COLO829 (cell line): ENCODE measurements at regions not wholly inside any gene's neighbourhood (a gene's known extent, or its start where the extent isn't known, plus 50 kb on each side); places are given as distances from the start of the nearest gene placed in this dataset.

Experiments used
- DNase-seq: peaks from one replicate; pipeline ENCODE4 v3.0.0; 2012; ENCODE audit warnings: low spot score

DNA sequence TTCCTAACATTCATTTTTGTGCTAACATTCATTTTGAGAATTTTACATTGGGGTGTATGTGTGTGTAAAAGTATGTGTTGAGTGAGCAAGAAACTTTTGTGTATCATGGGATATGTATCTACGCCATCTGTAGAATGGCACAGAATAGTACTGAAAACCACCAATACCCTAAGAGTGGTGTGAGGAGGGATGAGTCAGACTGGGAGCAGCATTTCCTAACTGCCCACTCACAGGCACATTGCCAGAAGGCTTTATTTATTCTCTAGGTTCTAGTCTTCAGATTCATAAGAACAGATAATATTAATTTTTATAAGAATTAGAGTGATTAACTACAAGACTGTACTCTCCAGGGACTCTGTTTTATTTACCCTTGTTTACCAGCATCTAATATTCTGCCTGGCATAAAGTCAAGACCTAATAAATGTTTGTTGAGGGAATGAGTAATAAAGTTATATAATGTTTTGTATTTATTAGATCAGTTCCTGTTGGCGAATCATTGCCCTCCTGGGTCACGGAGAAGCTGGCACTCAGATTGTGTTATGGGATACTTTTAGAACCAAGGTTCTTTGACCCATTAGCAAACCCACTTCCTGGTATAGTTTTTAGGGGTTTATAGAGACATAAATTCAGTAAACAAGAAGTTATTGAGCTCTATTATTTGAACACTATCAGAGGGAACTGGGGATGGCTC, 159.1 kb upstream of the PPP2R2B start:
- peak; percentile 35 for DNase-seq

DNA sequence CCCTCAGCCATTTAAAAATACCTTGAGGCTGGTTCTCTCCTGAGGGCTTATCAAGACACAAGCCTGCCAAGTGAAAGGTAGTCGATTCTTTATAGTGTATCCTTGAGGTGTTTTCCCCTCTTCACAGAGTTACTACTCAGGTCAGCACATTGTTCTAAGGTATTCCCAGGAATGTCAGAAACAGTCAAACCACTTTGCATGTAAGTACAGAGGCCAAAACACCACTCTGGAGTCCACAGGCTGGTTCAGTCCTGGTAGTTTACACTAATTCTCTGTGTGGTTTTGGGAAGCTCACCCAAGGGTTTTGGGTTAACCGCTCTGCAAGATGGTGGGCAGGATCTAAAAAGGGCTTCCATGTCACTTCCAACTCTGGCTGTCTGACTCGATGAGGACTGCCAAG, 162.3 kb upstream of the PPP2R2B start:
- no peak for DNase-seq

DNA sequence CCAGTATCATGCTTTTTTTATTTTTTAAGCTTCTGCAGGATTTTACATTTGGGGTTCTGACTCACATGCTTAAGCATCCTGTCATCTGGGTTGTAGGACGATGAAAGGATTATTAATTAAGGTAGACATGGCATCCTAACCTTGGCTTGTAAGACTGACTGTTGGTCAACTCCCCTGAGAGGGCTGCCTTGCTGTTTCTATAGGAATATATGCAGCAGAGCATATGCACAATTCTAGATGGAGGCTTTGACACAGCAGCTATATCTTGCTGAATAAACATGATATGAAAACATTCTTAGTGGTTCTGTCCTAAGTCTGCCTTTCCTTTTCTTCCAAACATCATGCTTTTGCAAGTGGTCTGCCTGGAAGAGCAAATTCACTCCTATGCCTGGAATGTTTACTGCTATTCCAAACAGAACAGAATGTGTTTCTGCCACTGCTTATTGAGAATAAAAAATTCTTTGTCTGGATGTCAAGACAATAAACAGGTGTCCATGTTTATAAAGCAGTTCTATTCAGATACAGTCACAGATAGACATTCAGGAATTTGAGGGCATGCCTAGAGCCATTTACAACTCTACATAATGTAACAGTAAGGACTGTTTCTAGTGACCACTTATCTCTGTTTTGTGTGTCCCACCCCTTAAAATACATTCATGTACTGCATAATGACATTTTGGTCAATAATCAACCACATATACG, 166.2 kb upstream of the PPP2R2B start:
- DNase-seq = no peak

DNA sequence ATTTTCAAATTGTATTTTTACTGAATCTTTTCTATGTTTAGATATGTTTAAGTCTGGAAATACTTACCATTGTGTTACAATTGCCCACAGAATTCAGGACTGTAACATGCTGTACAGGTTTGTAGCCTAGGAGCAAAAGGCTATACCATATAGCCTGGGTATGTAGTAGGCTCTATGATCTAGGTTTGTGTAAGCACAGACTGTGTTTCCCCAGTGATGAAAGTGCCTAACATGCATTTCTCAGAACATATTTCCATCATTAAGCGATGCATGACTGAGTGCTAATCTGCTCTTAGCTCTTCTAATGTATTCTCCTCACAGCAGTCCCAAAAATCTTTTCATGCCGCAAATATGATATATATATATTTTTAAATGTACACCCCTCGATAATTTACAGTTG, 166.7 kb upstream of the PPP2R2B start:
- DNase-seq = no peak

DNA sequence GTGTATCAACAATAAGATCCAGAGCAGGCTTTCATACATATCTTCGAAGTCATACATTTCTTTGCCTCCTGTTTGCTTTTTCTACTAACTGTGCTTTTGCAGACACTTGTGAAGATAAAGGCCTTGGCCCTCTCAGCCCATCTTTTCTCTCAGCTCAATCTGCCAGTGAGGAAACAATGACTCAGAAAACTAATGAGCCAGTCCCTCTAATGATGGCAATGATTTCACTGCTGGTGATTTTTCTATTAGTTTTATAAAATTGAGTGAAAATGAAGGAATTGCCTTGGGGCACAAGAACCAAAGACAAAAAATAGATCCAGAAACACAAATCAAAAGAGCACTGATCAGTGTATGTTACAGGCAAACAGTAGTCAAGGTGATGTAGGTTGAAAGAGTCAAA, 167.7 kb upstream of the PPP2R2B start:
- DNase-seq = no peak

DNA sequence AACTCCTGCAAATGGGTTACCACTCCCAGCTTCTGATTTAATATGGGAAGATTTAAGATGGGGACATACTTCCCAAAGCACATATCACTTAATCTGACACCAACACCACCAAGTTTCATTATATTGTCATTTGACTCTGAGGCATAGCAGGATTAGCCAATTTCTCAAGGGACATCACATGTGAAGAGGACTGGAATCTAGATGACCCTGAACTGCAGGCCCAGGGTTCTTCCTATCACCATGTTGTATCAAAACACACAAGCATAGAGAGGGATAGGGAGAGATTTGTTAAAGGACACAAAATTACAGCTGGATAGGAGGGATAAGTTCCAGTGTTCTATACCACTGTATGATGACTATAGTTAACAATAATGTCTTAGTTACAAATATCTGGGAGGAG, 168.3 kb upstream of the PPP2R2B start:
- no peak for DNase-seq

DNA sequence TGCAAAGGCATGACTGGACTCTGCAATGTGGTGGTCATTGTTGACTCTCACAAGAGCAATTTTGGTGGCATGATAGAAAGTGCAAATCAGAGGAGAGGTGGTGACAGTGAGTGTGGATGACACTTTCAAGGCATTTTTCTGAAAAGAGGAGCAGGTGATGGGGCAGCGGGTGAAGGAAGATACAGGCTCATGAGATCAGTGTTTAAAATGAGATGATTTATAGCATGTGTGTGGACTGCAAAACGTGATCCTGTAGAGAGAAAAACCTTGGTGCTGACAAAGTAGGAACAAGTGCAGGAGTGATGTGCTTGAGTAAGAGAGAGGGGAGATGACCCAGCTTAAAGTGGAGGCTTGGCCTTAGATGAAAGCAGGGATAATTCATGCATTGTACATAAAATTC, 171.2 kb upstream of the PPP2R2B start:
- DNase-seq = no peak

DNA sequence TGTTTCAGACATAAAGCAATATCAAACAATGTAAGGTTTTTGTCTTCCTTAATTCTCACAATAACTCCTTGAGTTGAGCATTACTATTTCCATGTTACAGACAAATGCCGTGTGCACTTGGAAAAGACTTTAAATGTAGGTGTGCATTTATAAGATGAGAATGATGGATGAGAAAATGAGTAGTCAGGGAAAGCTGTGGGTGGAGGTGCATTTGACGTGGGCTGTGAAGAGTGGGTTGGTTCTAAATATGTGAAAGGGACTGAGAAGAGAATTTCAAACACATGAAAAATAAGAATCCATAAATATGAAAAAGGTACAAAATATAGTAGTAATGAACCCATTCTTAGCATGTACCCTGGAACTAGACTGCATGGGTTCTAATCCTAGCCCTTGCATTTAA, 171.6 kb upstream of the PPP2R2B start:
- no peak for DNase-seq

DNA sequence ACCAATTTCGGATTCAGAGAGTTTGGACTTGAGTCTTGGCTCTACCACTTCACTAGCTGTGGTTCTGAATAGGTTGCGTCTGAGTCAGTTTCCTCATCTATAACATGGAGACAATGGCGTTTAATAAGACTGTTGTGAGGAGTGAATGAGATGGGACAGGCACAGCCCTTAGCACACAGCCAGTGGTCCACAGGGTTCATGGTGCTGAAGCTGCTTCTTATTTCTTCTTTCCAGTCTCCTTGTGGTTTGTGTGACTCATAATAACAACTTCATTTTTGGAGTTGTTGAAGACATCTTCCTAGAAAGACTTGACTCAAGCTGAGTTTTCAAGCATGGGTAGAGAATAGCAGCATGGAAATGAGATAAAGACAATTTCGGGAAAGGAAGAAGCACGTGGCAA, 172.6 kb upstream of the PPP2R2B start:
- no peak for DNase-seq

DNA sequence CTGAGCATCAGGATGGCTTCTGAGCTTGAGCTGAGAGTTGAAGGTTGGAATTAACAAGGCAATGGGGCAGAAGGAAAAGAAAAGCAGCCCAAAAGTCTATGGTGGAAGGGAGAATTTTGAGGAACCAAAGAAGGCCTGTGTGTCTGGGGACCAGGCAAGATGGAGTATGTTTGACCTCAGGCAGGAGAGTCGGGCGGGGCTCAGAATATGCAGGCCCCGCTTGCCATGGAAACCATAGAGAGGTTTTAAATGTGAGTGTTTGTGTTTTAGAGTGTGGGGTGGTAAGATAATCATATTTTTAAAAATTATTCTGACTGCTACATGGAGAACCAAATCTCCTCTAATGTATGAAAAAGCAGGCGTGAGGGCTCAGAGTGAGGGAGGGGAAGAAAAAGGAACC, 174.0 kb upstream of the PPP2R2B start:
- no peak for DNase-seq

DNA sequence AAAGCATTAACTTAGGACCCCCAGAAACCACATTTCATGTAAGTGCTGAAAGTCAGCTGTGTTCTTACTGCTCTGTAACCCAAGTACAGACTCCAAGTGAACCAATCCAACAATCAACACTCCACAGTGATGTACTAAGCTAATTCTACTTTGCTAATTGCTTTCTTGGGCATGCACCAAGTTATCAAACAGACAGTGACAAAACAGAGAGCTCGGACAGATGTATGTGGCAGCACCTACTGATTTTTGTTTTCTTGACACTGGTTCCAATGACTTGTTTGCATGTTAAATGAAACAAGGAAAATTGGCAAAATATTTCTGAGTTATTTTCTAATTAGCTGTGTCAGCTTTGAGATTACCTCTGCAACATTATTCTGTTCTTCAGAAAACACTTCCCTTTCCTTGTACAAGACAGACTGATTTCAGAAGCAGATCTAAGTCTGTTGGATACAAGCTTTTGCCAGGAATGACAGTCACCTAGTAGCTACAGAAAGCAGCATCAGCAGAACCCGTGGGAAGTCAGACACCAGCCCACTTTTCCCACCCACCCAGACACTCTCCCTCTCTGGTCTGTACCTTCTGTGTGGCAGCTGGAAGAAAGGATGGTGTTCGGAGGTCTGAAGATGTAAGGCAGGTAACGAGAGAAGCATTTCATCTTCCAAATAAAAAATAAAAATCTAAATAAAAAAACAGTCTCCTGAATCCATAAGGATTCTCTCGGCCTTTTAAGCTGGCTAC, 176.7 kb upstream of the PPP2R2B start:
- DNase-seq = no peak

DNA sequence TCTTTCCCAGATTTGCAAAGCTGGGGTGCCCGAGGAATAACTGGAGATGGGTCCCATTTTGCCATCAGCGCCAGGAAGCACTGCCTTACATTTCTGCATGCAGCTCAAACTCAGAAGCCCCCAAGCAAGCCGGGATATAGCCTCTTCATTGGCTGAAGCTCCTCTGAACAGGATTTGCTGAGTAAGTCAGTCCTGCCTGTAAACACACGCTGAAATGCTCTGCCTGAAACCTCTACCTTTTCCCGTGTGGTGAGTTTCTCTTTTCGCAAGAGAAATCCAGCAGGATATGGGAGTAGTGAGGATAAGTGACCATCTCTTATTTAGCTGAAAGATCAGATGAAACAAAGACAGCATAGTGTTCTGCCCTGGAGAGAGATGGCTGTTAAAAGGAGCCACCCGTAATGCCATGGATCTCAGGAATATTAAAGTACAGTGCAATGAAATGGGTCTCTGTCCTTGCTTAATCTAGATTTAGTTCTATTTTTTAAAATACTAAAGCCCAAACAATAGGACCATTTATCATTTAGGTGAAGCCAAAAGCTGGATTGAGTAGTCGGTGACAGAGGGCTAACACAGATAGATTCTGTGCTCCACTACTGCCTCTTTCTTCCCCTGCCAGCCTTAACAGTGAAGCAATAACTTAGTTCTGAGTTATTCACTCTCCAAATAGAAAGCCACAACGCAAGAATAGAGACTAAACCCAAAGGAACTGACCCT, 177.5 kb upstream of the PPP2R2B start:
- DNase-seq = peak; percentile 64

DNA sequence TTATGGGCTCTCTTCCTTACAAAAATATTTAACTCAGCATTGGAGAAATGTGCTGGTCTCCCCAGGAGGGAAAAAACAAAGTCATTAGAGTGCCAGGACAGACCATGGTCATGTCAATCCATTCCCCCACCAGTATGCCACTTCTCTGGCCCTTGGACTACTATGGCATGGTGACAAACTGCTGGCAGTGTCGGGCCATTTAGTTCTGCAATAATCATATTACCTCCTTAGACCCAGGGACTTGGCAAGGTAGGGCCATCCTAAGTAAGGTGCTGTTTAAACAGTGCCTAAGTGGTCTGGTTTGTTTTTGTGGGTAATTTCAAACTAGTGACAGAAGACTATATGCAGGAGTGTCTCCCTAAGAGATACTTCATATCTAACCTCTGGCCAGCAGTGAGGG, 177.8 kb upstream of the STK32A start:
- DNase-seq = no peak

DNA sequence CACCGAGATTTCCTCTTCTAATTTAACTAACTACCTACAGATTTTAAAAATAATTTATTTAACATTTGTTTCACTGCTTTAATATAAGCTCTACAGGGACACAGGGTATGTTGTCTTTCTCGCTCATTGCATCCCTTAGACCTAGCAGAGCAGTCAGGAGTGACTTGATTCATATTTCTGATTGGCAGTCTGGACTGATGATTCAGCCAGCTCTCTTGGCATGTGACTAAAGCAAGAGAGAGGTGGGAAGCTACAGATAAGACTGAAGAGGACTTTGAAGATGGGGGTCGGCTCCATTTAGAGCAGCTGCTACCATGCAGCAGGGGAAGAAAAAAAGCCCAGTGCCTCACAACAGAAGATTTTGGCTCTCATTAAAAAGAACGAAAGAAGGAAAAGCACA, 173.4 kb upstream of the STK32A start:
- DNase-seq = no peak

DNA sequence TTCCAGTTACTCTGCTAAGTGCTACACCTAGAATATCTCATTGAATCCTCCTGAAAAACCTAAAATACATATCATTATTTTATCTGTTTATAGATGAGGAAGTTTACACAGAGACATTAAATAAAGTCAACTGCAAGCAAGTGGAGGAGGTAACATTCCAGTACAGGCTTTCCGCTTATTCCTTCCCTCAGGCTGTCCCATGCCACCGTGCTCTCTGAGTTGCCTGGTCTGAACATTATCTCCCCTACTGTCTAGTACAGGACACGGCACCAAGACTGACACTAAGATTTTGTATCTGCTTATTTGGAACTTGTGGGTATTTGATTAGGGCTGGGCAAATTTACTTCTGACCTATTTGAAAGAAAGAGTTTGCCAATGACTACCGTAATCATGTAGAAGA, 172.4 kb upstream of the STK32A start:
- no peak for DNase-seq

DNA sequence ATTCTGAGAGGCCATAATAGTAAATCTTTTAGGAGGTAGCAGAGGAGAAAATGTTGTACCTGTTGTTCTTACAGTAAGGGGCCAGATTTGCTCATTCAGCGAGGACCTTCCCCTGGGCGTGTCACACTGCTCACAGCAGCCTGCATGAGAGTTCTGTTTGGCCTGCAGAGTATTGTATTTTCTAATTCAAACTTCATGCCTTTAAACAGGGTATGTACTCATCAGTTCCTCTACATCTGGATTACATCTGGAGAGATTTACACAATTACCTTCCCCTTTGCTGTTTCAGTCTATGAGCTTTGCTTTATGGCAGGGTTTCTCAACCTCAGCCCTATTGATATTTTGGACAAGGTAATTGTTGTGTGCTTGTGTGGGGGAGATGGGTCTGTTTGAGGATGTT, 170.9 kb upstream of the STK32A start:
- no peak for DNase-seq

DNA sequence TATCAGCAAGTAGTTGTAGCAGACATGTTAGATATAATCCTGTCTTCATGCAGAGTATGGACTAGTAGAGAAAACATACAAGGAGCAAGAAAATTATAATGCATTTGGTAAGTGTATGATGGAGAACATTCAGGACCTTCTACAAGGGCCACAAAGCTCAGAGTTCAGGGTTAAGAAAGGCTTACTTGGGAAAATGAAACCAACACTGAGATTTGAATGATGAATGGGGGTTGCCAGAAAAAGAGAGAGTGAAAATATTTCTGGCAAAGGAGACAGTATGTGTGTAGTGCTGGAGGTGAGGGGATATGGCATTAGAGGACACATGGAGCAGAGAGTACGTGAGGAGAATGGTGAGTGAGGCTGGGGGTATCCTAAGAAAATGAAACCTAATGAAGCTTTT, 169.8 kb upstream of the STK32A start:
- no peak for DNase-seq

DNA sequence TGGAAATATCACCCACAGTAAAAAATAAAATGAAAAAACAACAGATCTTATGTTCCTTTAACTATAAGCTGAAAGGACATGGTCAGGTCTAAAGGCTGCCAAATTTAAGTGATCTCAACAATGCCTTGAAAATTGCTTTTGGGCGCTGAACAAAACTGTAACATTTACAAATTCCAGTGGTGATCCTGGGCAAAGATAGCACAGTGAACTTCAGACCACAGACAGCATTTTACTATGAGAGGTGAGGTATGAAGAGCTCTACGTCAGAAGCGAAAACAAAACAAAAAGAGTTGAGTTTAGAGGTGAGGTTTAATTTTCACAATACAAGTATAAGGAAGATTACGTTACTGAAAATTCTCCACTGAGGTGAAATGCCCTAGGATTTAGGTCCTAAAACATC, 165.8 kb upstream of the STK32A start:
- DNase-seq = no peak

DNA sequence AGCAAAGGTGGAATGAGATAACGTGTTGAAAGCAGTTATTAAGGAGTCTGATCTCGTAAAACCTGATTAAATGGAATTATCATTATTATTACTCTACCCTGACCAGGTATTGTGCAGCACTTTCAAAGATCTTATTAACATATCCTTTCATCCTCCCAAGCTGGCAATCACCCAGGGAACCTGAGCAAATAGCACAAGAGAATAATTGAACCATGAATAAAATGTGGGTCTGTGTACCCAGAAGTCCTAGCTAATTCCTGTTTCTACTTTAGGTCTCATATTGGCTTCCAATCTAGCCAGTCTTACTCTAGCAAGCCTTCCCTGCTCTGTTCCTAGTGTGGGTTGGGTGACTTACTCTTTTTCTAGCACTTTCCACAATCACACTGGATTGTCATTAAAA, 162.2 kb upstream of the STK32A start:
- no peak for DNase-seq

DNA sequence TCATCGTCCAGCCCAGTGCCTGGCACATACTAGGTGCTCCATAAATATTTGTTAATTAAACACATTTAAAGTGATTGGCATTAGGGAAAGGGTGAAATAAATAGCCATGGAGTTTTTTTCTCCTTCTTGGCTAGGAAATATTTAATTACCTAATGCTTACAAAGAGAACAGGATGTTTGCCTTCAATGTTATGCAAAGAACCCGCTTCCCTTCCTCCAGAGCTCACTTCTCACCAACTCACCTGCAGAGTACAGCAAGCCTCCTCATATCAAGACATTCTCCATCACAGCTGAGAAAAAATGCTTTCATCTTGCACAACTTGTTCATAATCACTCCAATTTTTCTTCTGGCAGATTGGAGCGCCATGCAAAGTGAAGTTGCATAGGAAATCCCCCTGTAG, 161.7 kb upstream of the STK32A start:
- no peak for DNase-seq

DNA sequence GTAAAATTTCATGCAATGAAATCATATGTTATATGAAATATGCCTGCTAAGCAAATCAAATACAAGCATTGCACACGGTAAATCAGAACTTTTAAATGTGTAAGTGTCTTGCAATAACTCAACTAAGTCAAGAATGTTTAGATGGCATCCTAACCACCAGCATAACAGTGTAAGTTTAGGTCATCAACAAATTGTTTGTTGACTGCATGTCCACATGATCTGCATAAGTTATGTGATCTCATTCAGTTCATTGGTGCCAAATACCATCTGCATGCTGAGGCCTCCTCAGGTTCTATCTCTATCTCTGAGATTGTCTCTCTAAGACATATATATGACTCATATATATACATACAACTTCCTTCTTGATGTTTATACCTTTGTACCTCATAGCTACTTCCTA, 159.6 kb upstream of the STK32A start:
- no peak for DNase-seq

DNA sequence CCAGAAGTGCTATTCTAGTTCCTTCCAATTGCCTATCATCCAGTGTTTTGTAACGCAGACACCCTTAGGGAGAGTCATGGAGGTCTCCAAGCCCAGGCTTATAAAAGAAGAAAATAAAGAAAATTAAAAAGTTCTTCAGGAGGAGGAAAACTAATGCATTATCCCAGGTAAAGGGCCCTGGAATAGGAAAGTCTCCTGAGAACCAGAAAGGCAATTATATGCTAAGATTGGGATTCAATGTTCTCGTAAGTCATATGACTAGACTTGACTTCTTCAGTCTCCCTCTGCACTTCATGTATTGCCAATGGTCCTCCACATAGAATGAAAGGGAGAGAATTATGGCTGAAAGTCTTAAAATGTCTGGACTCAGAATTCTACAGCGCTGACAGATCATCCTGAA, 154.4 kb upstream of the STK32A start:
- DNase-seq = no peak

DNA sequence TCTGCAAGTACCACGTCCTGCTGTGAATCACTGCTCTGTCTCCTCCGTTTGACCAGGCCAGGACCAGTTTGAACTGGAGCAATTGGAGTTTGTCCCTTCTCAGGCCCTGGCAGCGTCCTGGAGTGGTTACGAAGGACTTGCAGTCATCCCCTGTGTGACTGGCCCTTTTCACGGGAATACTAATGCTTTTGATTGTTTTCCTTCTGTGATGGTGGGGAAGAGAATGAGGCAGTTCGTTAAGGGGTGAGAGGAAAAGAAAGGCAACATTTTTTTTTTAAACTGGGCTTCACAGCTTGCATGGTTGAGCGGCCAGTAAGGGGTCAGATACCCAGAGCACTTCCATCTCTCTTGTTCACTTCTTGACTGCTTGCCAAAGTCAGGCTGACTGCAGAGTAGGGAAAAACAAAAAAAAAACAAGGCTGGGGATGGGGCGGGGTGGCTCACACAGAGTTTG, 153.5 kb upstream of the STK32A start:
- no peak for DNase-seq
